OCI-LY7 (cell line): ENCODE measurements at regions not wholly inside any gene's neighbourhood (a gene's known extent, or its start where the extent isn't known, plus 50 kb on each side); places are given as distances from the start of the nearest gene placed in this dataset.
"Not testable (repeated sequence)": the region's sequence is repeated elsewhere in the genome, so short reads cannot be mapped to it uniquely, and the experiment has no call there.

Experiments used
- BruUV-seq: library from RNA; stranded (reverse); fragments of 400-500 nt; replicated peaks from 2 replicates; lab custom pipeline; 2021; lab: Mats Ljungman, UMichigan
- CTCF ChIA-PET: fragments of 300-600 bp; sonication (Branson Sonifier 250); formaldehyde crosslinking; loops from one replicate; lab custom pipeline; 2022; ENCODE audit warnings: antibody characterized with exemption; ENCODE audit not compliant: unreplicated experiment; lab: Charles Lee
- POLR2A ChIA-PET: fragments of 300-600 bp; sonication (Branson Sonifier 250); formaldehyde crosslinking; loops from one replicate; lab custom pipeline; 2022; ENCODE audit warnings: antibody characterized with exemption; lab: Charles Lee
- DNase-seq: peaks from one replicate; pipeline ENCODE4 v3.0.0-alpha.2; 2015; ENCODE audit warnings: low spot score
- H2AFZ ChIP-seq: fragments of 200-600 bp; sonication (generic), shearing (Covaris generic); 2 replicates; pipeline ENCODE4 v1.6.1; 2014; ENCODE audit warnings: mild to moderate bottlenecking, antibody characterized with exemption, low read length, moderate library complexity
- H3K27ac ChIP-seq: fragments of 200-600 bp; sonication (generic); 2 replicates; pipeline ENCODE4 v1.5.1; 2014; ENCODE audit warnings: mixed run types, low read depth, mild to moderate bottlenecking, moderate library complexity, low read length, inconsistent platforms; ENCODE audit not compliant: poor library complexity, severe bottlenecking
- H3K36me3 ChIP-seq: fragments of 200-600 bp; sonication (generic); 2 replicates; pipeline ENCODE4 v1.6.1; 2014; ENCODE audit warnings: mild to moderate bottlenecking, antibody characterized with exemption, low read length, moderate library complexity, mixed read lengths; ENCODE audit not compliant: insufficient read depth
- H3K4me1 ChIP-seq: fragments of 200-600 bp; sonication (generic); 2 replicates; pipeline ENCODE4 v1.5.1; 2014; ENCODE audit warnings: mild to moderate bottlenecking, low read length; ENCODE audit not compliant: insufficient read depth, poor library complexity, severe bottlenecking
- H3K4me2 ChIP-seq: fragments of 200-600 bp; sonication (generic); 2 replicates; pipeline ENCODE4 v1.6.1; 2014; ENCODE audit warnings: mild to moderate bottlenecking, low read length
- H3K4me3 ChIP-seq: fragments of 200-600 bp; sonication (generic); 2 replicates; pipeline ENCODE4 v1.5.1; 2014; ENCODE audit warnings: mild to moderate bottlenecking, low read depth, low read length; ENCODE audit not compliant: poor library complexity, severe bottlenecking
- H3K79me2 ChIP-seq: fragments of 200-600 bp; sonication (generic); 2 replicates; pipeline ENCODE4 v1.6.1; 2016; ENCODE audit warnings: low read depth, mild to moderate bottlenecking, low read length, moderate library complexity, mixed read lengths; ENCODE audit not compliant: insufficient read depth
- H3K9me2 ChIP-seq: fragments of 200-600 bp; sonication (generic); 2 replicates; pipeline ENCODE4 v1.6.1; 2016; ENCODE audit warnings: mild to moderate bottlenecking, low read length, mixed read lengths; ENCODE audit not compliant: insufficient read depth
- H3K9me3 ChIP-seq: fragments of 200-600 bp; sonication (generic); 2 replicates; pipeline ENCODE4 v1.6.1; 2014; ENCODE audit warnings: mild to moderate bottlenecking, mixed run types, low read length, mixed read lengths
- H4K20me1 ChIP-seq: fragments of 200-600 bp; sonication (generic); 2 replicates; pipeline ENCODE4 v1.6.1; 2014; ENCODE audit warnings: mild to moderate bottlenecking, antibody characterized with exemption, low read length, moderate library complexity, mixed read lengths; ENCODE audit not compliant: insufficient read depth
- CTCF ChIP-seq: fragments of 200-600 bp; sonication (generic); conservative IDR thresholded peaks from 2 replicates; pipeline ENCODE4 v1.5.1; 2014; ENCODE audit warnings: mild to moderate bottlenecking, antibody characterized with exemption, low read length, moderate library complexity, mixed read lengths
- EZH2phosphoT487 ChIP-seq: fragments of 200-600 bp; sonication (generic); IDR thresholded peaks from 2 replicates; pipeline ENCODE4 v1.6.1; 2018; ENCODE audit warnings: low read depth, borderline replicate concordance, mild to moderate bottlenecking, mixed run types, antibody characterized with exemption, low read length, moderate library complexity, mixed read lengths
- intact Hi-C: fragments of 100-400 bp; cut with micrococcal nuclease; formaldehyde crosslinking; loops from one replicate; pipeline ENCODE4 v1.10.0; 2022; ENCODE audit not compliant: unreplicated experiment

DNA sequence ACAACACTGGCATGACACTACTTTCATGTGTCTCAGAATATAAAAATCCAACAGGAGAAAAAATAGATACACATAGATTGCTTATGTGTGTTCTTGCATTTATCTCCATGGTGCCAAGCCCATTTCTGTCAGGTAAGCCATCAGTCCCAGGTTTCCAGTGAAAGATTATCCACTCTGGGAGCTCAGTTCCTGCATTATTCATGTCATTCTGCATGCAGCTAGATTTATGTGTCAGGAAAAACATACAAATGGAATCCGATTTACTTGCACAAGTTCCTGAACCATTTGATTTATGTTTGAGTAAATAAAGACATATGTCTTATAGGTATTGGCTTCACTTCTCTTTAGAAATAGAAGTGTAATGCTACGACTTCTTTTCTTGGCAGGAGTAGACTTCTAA is 569.7 kb downstream of the KCNJ2 start:
- Histone ChIP-seq H3K4me1 (no peaks in the 10 kb centered on the region), H3K36me3 (no peaks in the 10 kb centered on the region), H3K4me2 (no peak overlapping the region), H3K27ac (no peak overlapping the region), H3K4me3 (no peak overlapping the region), H2AFZ (no peak overlapping the region), H3K9me2 (no peaks in the 10 kb centered on the region), H3K9me3 (no peaks in the 10 kb centered on the region), H4K20me1 (no peaks in the 10 kb centered on the region), H3K79me2 (no peaks in the 10 kb centered on the region)
- ChIA-PET POLR2A (interaction anchor here (0.6 to 0.8 kb wide), 2 partner anchors 600 to 1137 kb away, joined by 3 to 5 read pairs; no protein-coding TSS in a partner anchor), CTCF (no interaction called here)
- TF ChIP-seq EZH2phosphoT487 = no peak
- TF ChIP-seq CTCF = no peak
- no TSS peak for BruUV-seq
- intact Hi-C loops = no loop called here
- no peak for DNase-seq

GRCh38 chr17:70746574-70746973 is 577.2 kb downstream of the KCNJ2 start:
- intact Hi-C loops, H3K9me3 ChIP-seq, BruUV-seq, H3K4me3 ChIP-seq, H3K27ac ChIP-seq, CTCF ChIA-PET, H3K79me2 ChIP-seq, H3K36me3 ChIP-seq, DNase-seq, H4K20me1 ChIP-seq, H3K4me1 ChIP-seq, H3K4me2 ChIP-seq, POLR2A ChIA-PET, H3K9me2 ChIP-seq, H2AFZ ChIP-seq: not testable (repeated sequence)

DNA sequence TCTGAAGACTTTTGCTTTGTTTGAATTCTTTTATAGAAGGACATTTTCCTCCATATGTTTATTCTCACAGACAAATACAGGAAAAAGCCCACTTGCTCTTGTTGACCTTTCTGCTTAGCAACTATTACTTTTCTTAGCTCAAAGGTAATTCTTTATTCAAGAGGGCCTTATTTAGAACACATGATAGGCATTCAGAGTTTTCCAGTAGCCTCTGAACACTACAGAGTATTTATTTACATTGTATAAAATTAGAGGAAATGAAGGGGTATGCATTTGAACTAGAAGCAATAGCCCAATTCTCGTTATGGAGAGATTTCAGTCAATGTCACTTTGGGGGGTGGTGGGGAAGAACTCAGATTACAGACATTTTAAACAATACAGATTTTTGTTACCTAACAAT is 581.7 kb downstream of the KCNJ2 start:
- no peak overlapping the region for H2AFZ ChIP-seq
- no peak for TF ChIP-seq CTCF
- no peak for TF ChIP-seq EZH2phosphoT487
- H4K20me1 ChIP-seq = no peaks in the 10 kb centered on the region
- ChIA-PET CTCF (no interaction called here), POLR2A (no interaction called here)
- no peaks in the 10 kb centered on the region for H3K4me1 ChIP-seq
- H3K79me2 ChIP-seq = no peaks in the 10 kb centered on the region
- H3K9me2 ChIP-seq = no peaks in the 10 kb centered on the region
- DNase-seq = no peak
- H3K4me2 ChIP-seq = no peak overlapping the region
- no peak overlapping the region for H3K27ac ChIP-seq
- H3K4me3 ChIP-seq = no peak overlapping the region
- no TSS peak for BruUV-seq
- intact Hi-C loops = no loop called here
- H3K9me3 ChIP-seq = no peaks in the 10 kb centered on the region
- no peaks in the 10 kb centered on the region for H3K36me3 ChIP-seq

GRCh38 chr17:70752461-70752860 is 583.1 kb downstream of the KCNJ2 start:
- H3K4me3 ChIP-seq, H3K9me2 ChIP-seq, H3K36me3 ChIP-seq, H3K79me2 ChIP-seq, H2AFZ ChIP-seq, H3K4me1 ChIP-seq, H3K4me2 ChIP-seq, H3K27ac ChIP-seq, DNase-seq, H3K9me3 ChIP-seq, intact Hi-C loops, POLR2A ChIA-PET, BruUV-seq, CTCF ChIA-PET, H4K20me1 ChIP-seq: not testable (repeated sequence)
